ENCODE measurements at regions not wholly inside any gene's neighbourhood (a gene's known extent, or its start where the extent isn't known, plus 50 kb on each side); places are given as distances from the start of the nearest gene placed in this dataset.

DNA sequence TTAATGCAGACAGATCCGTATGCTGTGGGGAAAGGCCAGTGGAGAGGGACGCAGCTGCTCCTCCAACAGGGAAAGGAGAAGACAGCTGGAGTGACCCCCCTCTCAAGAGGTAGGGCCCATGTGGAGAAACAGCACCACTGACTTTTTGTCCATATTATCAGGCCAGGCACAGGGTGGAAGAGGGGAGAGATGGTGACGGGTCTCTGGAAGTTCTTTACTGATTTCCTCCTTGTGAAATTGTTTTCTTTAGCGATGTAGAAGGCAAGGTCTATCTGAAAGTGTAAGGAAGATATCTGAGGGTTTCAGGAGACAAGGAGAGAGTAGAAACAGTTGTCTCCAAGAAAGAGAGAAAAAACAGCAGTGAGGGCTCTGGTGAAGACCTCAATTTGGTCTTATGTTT is 338.8 kb downstream of the VPS13C start:
- Histone ChIP-seq H3K27ac (no peak overlapping the region), H3K9me3 (no peaks in the 10 kb centered on the region), H3K36me3 (no peaks in the 10 kb centered on the region), H3K4me1 (no peaks in the 10 kb centered on the region), H3K4me3 (no peak overlapping the region), H3K27me3 (no peaks in the 10 kb centered on the region)
- 91 to 93% methylated on average over 4 of the region's 4 CpGs for WGBS, 2 donors
- TF ChIP-seq, protein P1, sequence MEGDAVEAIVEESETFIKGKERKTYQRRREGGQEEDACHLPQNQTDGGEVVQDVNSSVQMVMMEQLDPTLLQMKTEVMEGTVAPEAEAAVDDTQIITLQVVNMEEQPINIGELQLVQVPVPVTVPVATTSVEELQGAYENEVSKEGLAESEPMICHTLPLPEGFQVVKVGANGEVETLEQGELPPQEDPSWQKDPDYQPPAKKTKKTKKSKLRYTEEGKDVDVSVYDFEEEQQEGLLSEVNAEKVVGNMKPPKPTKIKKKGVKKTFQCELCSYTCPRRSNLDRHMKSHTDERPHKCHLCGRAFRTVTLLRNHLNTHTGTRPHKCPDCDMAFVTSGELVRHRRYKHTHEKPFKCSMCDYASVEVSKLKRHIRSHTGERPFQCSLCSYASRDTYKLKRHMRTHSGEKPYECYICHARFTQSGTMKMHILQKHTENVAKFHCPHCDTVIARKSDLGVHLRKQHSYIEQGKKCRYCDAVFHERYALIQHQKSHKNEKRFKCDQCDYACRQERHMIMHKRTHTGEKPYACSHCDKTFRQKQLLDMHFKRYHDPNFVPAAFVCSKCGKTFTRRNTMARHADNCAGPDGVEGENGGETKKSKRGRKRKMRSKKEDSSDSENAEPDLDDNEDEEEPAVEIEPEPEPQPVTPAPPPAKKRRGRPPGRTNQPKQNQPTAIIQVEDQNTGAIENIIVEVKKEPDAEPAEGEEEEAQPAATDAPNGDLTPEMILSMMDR (IDR thresholded peaks at IDR 0.05) = no peak
- no peak for TF ChIP-seq POLR2A (IDR thresholded peaks at IDR 0.05)
- no peak for TF ChIP-seq EP300 (IDR thresholded peaks at IDR 0.05)
- TF ChIP-seq POLR2AphosphoS5 (IDR thresholded peaks at IDR 0.05) = no peak
- DNase-seq = no peak
- intact Hi-C loops (cut with DNase I) = no loop called here

DNA sequence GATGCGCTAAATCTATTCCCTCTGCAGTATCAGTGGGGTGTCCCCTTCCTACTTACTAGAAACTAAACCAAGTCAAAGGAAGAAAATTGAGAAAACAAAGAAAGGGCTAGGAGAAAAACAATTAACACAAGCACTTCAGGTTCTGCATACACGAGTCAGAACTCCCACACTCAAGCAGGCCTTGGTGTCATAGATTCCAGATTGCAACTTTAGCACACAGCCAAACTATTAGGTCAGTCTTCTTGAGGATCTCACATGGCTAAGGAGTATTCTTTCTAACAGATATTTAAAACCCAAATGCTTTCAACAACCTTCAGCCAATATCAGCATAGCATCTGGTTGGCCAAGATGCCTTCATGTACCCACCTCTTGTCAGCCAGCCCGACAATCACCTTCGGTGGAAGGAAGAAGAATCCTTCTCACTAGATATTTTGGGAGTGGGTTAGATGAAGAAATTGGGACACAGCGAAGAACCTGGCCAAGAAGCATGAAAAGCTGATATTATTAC is 340.0 kb downstream of the VPS13C start:
- H3K36me3 ChIP-seq = no peaks in the 10 kb centered on the region
- H3K4me3 ChIP-seq = no peak overlapping the region
- no peaks in the 10 kb centered on the region for H3K27me3 ChIP-seq
- WGBS, 2 donors = 90 to 92% methylated on average over 5 of the region's 5 CpGs
- DNase-seq = no peak
- no peaks in the 10 kb centered on the region for H3K4me1 ChIP-seq
- no peak for TF ChIP-seq POLR2A (IDR thresholded peaks at IDR 0.05)
- TF ChIP-seq EP300 (IDR thresholded peaks at IDR 0.05) = no peak
- TF ChIP-seq, protein P1 (IDR thresholded peaks at IDR 0.05) = no peak
- no peak for TF ChIP-seq POLR2AphosphoS5 (IDR thresholded peaks at IDR 0.05)
- H3K9me3 ChIP-seq = no peaks in the 10 kb centered on the region
- no peak overlapping the region for H3K27ac ChIP-seq
- intact Hi-C loops (cut with DNase I) = no loop called here

DNA sequence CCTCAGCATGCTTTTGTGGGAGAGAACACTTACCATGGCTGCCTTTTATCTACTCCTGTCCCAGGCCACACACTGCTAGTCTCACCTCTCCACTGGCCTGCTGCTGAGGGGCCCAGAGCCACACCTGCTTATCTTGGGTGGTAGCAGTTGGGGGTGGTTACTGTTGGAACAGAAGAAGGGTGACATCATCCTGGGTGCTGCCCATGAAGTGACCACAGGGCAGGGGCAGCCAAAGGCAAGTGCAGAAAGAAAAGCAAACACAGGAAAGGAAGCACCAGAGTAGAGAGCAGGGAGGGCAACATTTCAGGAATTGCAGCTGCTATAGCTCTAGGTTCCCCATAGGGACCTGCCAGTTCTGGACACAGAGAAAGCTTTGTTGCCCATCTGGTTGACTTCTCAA is 345.2 kb downstream of the VPS13C start:
- Histone ChIP-seq H3K36me3 (no peaks in the 10 kb centered on the region), H3K27ac (no peak overlapping the region), H3K4me3 (no peak overlapping the region), H3K27me3 (no peaks in the 10 kb centered on the region), H3K4me1 (no peaks in the 10 kb centered on the region), H3K9me3 (no peaks in the 10 kb centered on the region)
- DNase-seq = no peak
- intact Hi-C loops (cut with DNase I) = no loop called here
- TF ChIP-seq, protein P1 (IDR thresholded peaks at IDR 0.05) = no peak
- TF ChIP-seq POLR2AphosphoS5 (IDR thresholded peaks at IDR 0.05) = no peak
- no peak for TF ChIP-seq EP300 (IDR thresholded peaks at IDR 0.05)
- TF ChIP-seq POLR2A (IDR thresholded peaks at IDR 0.05) = no peak

DNA sequence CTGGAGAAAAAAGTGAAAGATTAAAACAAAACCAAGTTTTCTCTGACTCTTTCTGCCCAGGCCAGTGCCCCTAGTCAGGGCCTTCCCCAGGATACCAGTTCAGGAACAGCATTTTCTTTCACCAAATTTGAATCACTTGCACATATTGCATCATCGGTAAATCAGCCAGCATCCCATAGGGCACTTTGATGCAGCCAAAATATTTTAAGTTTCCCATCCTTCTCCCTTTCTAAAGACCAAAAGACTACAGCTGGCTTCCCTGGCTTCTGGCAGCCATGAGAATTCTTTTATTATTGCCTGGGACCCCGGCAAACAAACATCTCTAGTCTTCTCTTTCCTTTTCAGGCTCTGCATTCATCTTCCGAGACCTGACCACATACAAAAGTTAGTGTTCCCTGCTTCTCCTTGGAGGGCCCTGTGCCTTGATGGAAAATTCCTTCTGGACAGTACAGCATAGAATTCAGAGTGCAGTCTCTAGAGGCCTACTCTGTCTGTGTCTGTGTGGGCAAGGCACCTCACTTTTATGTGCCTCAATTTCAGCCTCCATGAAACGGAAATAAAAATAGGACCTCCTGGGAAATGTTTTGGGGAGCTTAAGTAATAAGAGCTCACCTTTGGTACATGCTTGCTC is 348.0 kb downstream of the VPS13C start:
- Histone ChIP-seq H3K36me3 (no peaks in the 10 kb centered on the region), H3K9me3 (no peaks in the 10 kb centered on the region), H3K4me3 (no peak overlapping the region), H3K27me3 (no peaks in the 10 kb centered on the region), H3K27ac (no peak overlapping the region), H3K4me1 (no peaks in the 10 kb centered on the region)
- intact Hi-C loops (cut with DNase I) = no loop called here
- TF ChIP-seq POLR2AphosphoS5 (IDR thresholded peaks at IDR 0.05) (no peak), EP300 (IDR thresholded peaks at IDR 0.05) (no peak), POLR2A (IDR thresholded peaks at IDR 0.05) (no peak)
- TF ChIP-seq, protein P1 (IDR thresholded peaks at IDR 0.05) = no peak
- no peak for DNase-seq
- WGBS, 2 donors = 80 to 83% methylated on average over 4 of the region's 4 CpGs
